Muscle of back (tissue), 3 donors: ENCODE measurements at regions not wholly inside any gene's neighbourhood (a gene's known extent, or its start where the extent isn't known, plus 50 kb on each side); places are given as distances from the start of the nearest gene placed in this dataset.

Experiments used
- DNase-seq, 3 donors: peaks; one replicate each; pipeline versions ENCODE4 v3.0.0 to v3.0.0-alpha.2; 2013

DNA sequence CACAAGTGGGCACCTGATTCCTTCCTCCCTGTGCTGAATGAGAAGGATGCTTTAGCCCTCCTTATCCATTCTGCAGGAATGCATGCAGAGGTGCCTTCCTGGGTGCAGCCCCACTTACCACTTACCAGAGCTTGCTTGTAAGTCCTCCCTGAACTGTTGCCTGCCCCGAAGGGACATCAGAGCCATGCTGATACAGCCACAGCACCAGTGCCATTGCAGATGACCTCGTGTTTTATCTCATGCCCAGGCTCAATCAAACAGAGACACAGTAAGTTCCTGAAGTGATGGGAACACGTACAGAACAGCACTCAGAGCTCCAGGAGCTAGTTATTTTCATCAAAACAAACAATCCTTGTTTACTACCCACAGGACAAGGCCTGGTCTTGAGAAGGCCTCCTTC is 81.9 kb downstream of the ATP1A1 start:
- DNase-seq: no peak

DNA sequence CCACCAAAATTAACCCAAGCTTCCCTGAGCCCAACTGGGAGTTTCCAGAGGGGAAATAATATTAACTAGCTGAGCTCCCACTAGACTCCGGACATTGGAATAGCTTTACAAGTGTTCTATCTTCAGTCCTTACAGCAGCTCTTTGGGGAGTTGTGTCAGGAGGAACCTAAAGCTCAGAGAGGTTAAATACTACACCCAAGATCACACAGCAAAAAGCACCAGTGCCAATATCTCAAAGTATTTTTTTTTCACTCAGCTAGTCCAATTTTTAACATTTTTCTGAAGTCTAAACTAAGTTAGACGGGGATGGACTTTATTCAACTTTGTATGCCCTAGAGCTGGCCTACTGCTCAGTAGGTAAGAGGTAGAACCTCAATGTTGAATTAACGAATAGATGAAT is 82.5 kb downstream of the ATP1A1 start:
- DNase-seq: no peak

DNA sequence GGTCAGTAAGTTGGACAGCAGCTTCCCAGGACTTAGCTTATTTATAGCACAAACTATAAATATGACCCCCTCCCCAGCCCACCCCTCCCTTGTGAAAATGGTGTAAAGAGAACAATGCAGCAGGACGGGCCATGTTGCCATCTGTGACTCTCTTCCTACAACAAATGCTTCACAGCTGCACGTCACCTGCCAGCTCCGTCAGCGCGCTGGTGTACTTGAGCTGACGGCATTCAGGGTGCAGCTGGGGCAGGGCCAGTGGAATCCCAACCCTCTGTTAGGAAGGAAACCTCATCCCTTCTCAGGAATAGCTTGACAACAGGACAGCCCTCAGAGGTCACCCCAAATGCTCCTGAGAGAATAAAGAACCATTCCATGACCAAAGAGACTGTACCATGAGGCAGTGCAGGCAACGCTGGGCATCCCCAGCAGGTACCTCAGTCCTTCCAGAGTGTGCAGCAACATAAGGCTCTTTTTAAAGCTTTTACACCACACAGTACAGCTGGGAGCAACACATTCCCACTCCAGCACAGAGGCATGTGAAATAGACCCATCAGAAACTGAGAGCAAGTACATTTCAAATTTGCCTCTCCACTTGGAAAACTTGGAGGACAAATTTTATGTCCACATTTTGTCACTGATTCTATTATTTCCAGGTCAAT is 85.0 kb downstream of the ATP1A1 start:
- DNase-seq: peak; percentile 64 to 72 (median 67)

DNA sequence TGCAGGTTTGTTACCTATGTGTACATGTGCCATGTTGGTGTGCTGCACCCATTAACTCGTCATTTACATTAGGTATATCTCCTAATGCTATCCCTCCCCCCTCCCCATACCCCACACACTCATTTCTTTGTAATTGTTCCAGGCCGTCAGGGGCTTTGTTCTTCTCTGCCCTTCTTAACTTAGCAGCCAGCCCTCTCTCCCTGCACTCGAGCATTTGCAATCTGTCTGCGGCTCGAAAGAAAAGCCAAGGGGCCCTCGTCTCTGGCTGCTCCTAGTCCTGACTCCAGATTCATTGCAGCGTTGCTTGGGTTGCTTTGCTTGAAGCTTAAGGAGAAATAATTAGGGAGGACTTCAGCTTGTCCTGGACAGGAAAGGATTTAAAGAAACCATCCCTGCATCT is 85.7 kb downstream of the ATP1A1 start:
- DNase-seq: no peak

DNA sequence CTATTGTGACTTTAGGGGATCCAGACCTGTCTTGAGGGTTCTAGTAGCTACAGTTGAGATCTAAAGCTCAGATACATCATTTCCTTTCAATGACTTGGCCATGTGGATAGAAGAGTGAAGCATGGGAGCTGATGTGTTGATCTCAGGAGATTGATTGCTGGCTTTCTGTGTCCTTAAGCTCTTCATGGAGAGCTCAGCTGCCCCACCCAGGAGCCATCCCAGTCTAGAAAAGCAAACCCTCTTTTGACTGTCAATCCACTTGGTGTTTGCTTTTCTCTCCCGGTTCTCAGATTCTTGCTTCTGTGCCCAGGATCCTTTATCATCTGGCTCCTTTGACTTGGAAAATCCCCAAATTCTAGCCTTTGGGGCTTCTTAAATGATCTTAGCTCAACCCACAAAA is 87.2 kb downstream of the ATP1A1 start:
- DNase-seq: no peak

DNA sequence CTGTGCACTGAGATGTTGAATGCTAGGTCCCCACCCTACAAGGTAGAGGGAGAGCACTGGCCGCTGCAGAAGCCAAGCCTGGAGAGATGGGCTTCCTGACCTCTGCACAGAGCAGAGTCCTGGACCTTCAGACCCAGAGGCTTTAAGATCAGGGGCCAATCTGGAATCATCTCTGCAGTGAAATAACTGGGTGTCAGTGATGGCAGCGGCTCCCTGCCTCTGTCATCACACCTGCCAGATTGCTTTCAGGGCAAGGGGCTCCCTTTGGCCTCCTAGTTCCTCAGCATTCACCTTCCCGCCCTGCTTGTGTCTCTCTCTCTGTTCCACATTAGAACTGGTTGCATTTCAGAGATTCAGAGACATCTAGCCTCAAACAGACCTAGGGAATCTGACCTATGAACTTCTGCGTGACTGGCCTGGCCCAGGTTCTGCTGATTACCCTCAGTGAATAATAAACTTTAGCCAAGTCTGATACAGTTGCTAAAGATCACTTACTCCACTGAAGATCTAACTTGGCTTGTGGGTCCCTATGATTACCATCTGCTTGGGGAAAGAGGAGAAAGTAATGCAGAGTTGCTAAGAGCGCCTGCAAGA is 87.8 kb downstream of the ATP1A1 start:
- DNase-seq: no peak

DNA sequence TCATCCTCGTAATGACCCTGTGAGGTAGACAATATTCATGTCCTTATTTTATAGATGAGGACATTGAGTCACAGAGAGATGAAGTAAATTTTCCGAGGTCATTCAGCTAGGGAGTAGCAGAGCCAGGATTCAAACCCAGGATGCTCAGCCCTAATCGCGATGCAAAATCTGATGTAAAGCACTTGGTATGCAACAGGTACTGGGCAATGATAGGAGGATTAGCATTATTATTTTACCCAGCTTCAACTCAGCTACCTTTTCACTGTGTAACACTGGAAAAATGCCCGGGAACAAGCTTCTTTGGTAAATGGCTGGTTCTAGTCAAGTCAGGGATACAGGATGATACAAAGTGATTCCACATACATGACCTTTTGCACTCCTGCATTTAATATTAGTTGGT is 88.7 kb downstream of the ATP1A1 start:
- no peak for DNase-seq

DNA sequence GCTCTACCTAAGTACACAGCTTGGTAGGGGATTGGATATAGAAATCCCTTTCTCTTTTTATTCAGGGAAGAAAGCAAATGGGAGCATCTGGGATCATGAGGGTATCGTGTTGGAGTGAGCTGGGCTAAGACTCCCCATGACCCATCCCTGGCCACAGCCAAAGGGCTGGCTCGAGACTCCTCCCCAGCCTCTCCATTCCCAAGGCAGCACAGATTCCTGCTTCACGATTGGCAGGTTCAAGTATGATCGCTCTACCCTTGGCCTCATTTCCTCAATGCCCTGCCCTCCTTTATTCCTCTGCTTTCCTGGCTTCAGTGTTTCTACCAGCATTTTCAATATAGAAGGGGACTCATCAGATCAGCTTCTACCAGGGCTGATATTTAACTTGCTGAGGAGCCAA is 89.7 kb downstream of the ATP1A1 start:
- DNase-seq: no peak

DNA sequence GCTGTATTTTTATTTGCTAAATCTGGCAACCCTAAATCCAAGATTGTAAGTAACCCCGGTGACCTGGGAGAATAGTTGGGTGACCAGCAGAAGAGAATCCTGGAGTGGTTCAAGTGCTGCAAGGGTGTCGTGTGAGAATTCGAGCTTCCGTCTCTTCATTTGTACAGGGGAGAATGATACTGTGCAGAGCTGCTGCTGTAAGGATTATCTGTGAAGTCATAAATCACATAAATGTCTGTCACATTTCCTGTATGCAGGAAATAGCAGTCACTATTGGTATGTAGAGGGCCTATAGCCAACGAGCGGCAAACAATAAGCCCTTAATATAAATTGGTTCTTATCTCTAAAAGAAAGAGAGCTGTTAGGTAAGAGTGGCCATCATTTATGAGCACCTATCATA is 90.7 kb downstream of the ATP1A1 start:
- no peak for DNase-seq
